Sigmoid colon (tissue), 4 donors: ENCODE measurements at regions not wholly inside any gene's neighbourhood (a gene's known extent, or its start where the extent isn't known, plus 50 kb on each side); places are given as distances from the start of the nearest gene placed in this dataset.

Experiments
- EP300 ChIP-seq, 4 donors: sonication (generic); formaldehyde crosslinking; IDR thresholded peaks; one replicate each; pipeline ENCODE4 v1.6.1; 2017; ENCODE audit warnings: antibody characterized with exemption in 4 of 4
- POLR2A ChIP-seq, 2 donors: fragments of 450-650 bp; IDR thresholded peaks; one replicate each; pipeline ENCODE4 v1.6.1; 2016; ENCODE audit warnings: antibody characterized with exemption in 2 of 2, mild to moderate bottlenecking in 2 of 2, moderate library complexity in 2 of 2
- TF ChIP-seq, protein P1 (sequence below), 4 experiments: fragments of 450-650 bp in 3 of 4; fragments of 200-600 bp in 1 of 4; IDR thresholded peaks; one replicate each; pipeline ENCODE4 v1.5.1; 2016 to 2019; ENCODE audit warnings: antibody characterized with exemption in 4 of 4, mild to moderate bottlenecking in 3 of 4, moderate library complexity in 2 of 4

DNA sequence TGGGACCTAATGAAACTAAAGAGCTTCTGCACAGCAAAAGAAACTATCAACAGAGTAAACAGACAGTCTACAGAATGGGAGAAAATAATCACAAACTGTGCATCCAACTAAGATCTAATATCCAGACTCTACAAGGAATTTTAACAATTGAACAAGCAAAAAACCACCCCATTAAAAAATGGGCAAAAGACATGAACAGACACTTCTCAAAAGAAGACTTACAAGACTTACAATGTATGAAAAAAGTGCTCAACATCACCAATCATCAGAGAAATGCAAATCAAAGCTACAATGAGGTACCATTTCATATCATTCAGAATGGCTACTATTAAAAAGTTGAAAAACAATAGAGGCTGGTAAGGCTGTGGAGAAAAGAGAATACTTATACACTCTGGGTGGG lies 58.0 kb downstream of the SHOC1 start:
- TF ChIP-seq, protein P1, sequence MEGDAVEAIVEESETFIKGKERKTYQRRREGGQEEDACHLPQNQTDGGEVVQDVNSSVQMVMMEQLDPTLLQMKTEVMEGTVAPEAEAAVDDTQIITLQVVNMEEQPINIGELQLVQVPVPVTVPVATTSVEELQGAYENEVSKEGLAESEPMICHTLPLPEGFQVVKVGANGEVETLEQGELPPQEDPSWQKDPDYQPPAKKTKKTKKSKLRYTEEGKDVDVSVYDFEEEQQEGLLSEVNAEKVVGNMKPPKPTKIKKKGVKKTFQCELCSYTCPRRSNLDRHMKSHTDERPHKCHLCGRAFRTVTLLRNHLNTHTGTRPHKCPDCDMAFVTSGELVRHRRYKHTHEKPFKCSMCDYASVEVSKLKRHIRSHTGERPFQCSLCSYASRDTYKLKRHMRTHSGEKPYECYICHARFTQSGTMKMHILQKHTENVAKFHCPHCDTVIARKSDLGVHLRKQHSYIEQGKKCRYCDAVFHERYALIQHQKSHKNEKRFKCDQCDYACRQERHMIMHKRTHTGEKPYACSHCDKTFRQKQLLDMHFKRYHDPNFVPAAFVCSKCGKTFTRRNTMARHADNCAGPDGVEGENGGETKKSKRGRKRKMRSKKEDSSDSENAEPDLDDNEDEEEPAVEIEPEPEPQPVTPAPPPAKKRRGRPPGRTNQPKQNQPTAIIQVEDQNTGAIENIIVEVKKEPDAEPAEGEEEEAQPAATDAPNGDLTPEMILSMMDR (IDR thresholded peaks at IDR 0.05) = no peak
- TF ChIP-seq POLR2A (IDR thresholded peaks at IDR 0.05) (no peak), EP300 (IDR thresholded peaks at IDR 0.05) (no peak)
